ENCODE measurements at regions not wholly inside any gene's neighbourhood (a gene's known extent, or its start where the extent isn't known, plus 50 kb on each side); places are given as distances from the start of the nearest gene placed in this dataset.

- H2AFZ ChIP-seq (ENCODE audit: low read depth, low read length): no peak overlapping the region
- no peaks in the 10 kb centered on the region for H3K9me3 ChIP-seq (ENCODE audit: insufficient read depth, low read length)
- no peak overlapping the region for H3K27ac ChIP-seq (ENCODE audit: low read length)
- no peaks in the 10 kb centered on the region for H3K79me2 ChIP-seq (ENCODE audit: low read length)
- TF ChIP-seq CTCF (IDR thresholded peaks at IDR 0.05; ENCODE audit: low read depth, low read length) (no peak), EZH2phosphoT487 (IDR thresholded peaks at IDR 0.05; ENCODE audit: low read depth) (no peak)
- H4K20me1 ChIP-seq (ENCODE audit: insufficient read depth, low read length): no peaks in the 10 kb centered on the region
- H3K4me1 ChIP-seq (ENCODE audit: low read length): peaks cover 15% of the 10 kb centered on the region
- H3K27me3 ChIP-seq (ENCODE audit: low read depth, low read length): no peaks in the 10 kb centered on the region
- H3K36me3 ChIP-seq (replicated peaks; ENCODE audit: low read depth, low read length): no peaks in the 10 kb centered on the region
- H3K9ac ChIP-seq (ENCODE audit: low read length): no peak overlapping the region
- H3K4me2 ChIP-seq (ENCODE audit: low read length): no peak overlapping the region
- no peak overlapping the region for H3K4me3 ChIP-seq (ENCODE audit: low read length)
Measured at GRCh38 chr9:115650768-115651167, 502.8 kb upstream of the PAPPA start.

GRCh38 chr9:115651461-115651860, 502.1 kb upstream of the PAPPA start:
- TF ChIP-seq CTCF (IDR thresholded peaks at IDR 0.05; ENCODE audit: low read depth, low read length) (no peak), EZH2phosphoT487 (IDR thresholded peaks at IDR 0.05; ENCODE audit: low read depth) (no peak)
- Histone ChIP-seq H3K4me2 (ENCODE audit: low read length) (no peak overlapping the region), H4K20me1 (ENCODE audit: insufficient read depth, low read length) (no peaks in the 10 kb centered on the region)

DNA sequence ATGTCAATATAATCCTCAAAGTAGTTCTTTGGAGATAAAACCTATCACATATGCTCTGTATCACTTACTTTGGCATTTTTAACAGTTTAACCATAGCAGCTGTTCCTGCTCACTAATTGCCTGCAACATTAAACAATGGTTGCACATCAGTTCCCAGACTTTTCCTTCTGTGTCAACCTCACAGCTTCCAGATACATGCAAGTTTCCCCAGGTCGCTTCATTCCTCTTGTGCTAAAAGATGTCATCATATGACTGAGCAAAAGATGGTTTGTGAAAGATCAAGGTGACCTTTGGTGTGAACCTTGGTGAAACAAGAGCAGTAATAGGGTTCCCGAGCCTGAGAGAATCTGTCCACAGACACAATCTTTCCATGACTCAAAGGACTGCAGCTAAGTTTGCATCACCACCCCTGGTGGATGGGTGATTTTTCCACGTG, 500.4 kb upstream of the PAPPA start:
- no peaks in the 10 kb centered on the region for H3K27me3 ChIP-seq (ENCODE audit: low read depth, low read length)
- TF ChIP-seq EZH2phosphoT487 (IDR thresholded peaks at IDR 0.05; ENCODE audit: low read depth): no peak
- no peak for TF ChIP-seq CTCF (IDR thresholded peaks at IDR 0.05; ENCODE audit: low read depth, low read length)
- H3K27ac ChIP-seq (ENCODE audit: low read length): no peak overlapping the region
- no peaks in the 10 kb centered on the region for H4K20me1 ChIP-seq (ENCODE audit: insufficient read depth, low read length)
- H3K9me3 ChIP-seq (ENCODE audit: insufficient read depth, low read length): no peaks in the 10 kb centered on the region
- no peaks in the 10 kb centered on the region for H3K36me3 ChIP-seq (replicated peaks; ENCODE audit: low read depth, low read length)
- no peaks in the 10 kb centered on the region for H3K79me2 ChIP-seq (ENCODE audit: low read length)
- H2AFZ ChIP-seq (ENCODE audit: low read depth, low read length): no peak overlapping the region
- H3K4me3 ChIP-seq (ENCODE audit: low read length): no peak overlapping the region
- H3K9ac ChIP-seq (ENCODE audit: low read length): no peak overlapping the region
- H3K4me1 ChIP-seq (ENCODE audit: low read length): peaks cover 15% of the 10 kb centered on the region
- no peak overlapping the region for H3K4me2 ChIP-seq (ENCODE audit: low read length)

More at GRCh38 chr9:115651461-115651860, 502.1 kb upstream of the PAPPA start:
- Histone ChIP-seq H2AFZ (ENCODE audit: low read depth, low read length) (no peak overlapping the region), H3K27ac (ENCODE audit: low read length) (no peak overlapping the region), H3K36me3 (replicated peaks; ENCODE audit: low read depth, low read length) (no peaks in the 10 kb centered on the region), H3K27me3 (ENCODE audit: low read depth, low read length) (no peaks in the 10 kb centered on the region), H3K4me1 (ENCODE audit: low read length) (peaks cover 15% of the 10 kb centered on the region), H3K79me2 (ENCODE audit: low read length) (no peaks in the 10 kb centered on the region), H3K9ac (ENCODE audit: low read length) (no peak overlapping the region), H3K4me3 (ENCODE audit: low read length) (no peak overlapping the region), H3K9me3 (ENCODE audit: insufficient read depth, low read length) (no peaks in the 10 kb centered on the region)

DNA sequence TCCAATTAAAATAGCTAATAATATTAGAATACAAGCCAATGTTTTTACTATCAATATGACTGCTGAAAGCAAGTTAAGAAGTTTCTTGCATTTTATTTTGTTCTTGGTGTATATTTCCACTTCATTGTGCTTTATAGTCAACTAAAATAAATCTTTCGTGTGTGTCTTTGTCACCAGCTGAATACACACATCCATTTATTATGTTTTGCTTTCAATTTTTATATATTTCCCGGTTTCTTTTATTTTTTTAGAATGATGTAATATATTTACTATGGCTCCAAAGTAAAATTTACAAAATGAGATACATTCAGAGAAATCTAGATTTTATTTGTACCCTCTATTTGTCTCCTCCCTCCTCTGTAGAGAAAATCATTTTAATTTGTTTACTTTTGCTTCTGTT, 495.9 kb upstream of the PAPPA start:
- H3K4me1 ChIP-seq (ENCODE audit: low read length): no peaks in the 10 kb centered on the region
- H2AFZ ChIP-seq (ENCODE audit: low read depth, low read length): no peak overlapping the region
- H3K79me2 ChIP-seq (ENCODE audit: low read length): no peaks in the 10 kb centered on the region
- H3K27me3 ChIP-seq (ENCODE audit: low read depth, low read length): no peaks in the 10 kb centered on the region
- no peak overlapping the region for H3K4me3 ChIP-seq (ENCODE audit: low read length)
- H4K20me1 ChIP-seq (ENCODE audit: insufficient read depth, low read length): no peaks in the 10 kb centered on the region
- no peaks in the 10 kb centered on the region for H3K9me3 ChIP-seq (ENCODE audit: insufficient read depth, low read length)
- no peak overlapping the region for H3K4me2 ChIP-seq (ENCODE audit: low read length)
- TF ChIP-seq EZH2phosphoT487 (IDR thresholded peaks at IDR 0.05; ENCODE audit: low read depth) (no peak), CTCF (IDR thresholded peaks at IDR 0.05; ENCODE audit: low read depth, low read length) (no peak)
- no peaks in the 10 kb centered on the region for H3K36me3 ChIP-seq (replicated peaks; ENCODE audit: low read depth, low read length)
- no peak overlapping the region for H3K27ac ChIP-seq (ENCODE audit: low read length)
- no peak overlapping the region for H3K9ac ChIP-seq (ENCODE audit: low read length)

Measured in OCI-LY3 (cell line).